ENCODE measurements at regions not wholly inside any gene's neighbourhood (a gene's known extent, or its start where the extent isn't known, plus 50 kb on each side); places are given as distances from the start of the nearest gene placed in this dataset.
A peak's percentile ranks its signal among the peaks of the same experiment; 100 is the strongest.

DNA sequence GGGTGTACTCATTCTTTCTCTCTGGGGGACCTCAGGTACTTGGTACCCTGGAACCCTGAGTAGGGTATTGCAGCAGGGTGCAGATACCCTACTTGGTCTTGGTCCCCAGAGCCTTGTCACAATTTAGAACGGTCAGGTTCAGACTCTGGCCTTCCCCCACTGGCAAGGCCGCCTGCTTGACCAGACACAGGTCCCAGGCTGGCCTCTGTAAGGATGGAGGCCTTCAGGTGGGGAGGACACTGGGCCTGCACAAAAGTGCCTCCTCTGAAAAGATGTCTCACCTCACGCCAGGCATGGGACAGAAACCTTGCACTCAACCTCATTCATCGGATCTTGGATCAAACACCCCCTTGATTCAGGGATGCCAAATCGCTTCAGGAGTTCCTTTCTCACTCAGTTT is 158.4 kb downstream of the KLF13 start:
- no peak overlapping the region for H3K4me3 ChIP-seq
- ATAC-seq (no peak), DNase-seq (peak in 1 of 3 donors; percentile 15)
- intact Hi-C loops (cut with DNase I): loop anchor here (5.0 to 10.0 kb wide), 2 partner anchors 280 to 283 kb away; no protein-coding TSS in a partner anchor
- H3K27ac ChIP-seq: no peak overlapping the region
- H3K36me3 ChIP-seq: no peaks in the 10 kb centered on the region
- WGBS (ENCODE audit: insufficient coverage, low coverage, low lambda C conversion rate, missing lambda C conversion rate): 100% methylated on average over 1 of the region's 5 CpGs
- H3K9me3 ChIP-seq: no peaks in the 10 kb centered on the region
- peaks cover 0 to 18% (median 8%) of the 10 kb centered on the region in 4 donors for H3K4me1 ChIP-seq
- TF ChIP-seq CTCF (IDR thresholded peaks at IDR 0.05) (no peak), POLR2A (IDR thresholded peaks at IDR 0.05) (no peak)
- no peaks in the 10 kb centered on the region for H3K27me3 ChIP-seq

GRCh38 chr15:31485431-31485830 is 158.8 kb downstream of the KLF13 start:
- Histone ChIP-seq H3K36me3 (no peaks in the 10 kb centered on the region), H3K27ac (no peak overlapping the region), H3K4me1 (peaks cover 0 to 19% (median 8%) of the 10 kb centered on the region in 4 donors), H3K9me3 (no peaks in the 10 kb centered on the region), H3K4me3 (no peak overlapping the region), H3K27me3 (no peaks in the 10 kb centered on the region)
- ATAC-seq: no peak
- 73% methylated on average over 3 of the region's 7 CpGs for WGBS (ENCODE audit: insufficient coverage, low coverage, low lambda C conversion rate, missing lambda C conversion rate)
- DNase-seq: peak in 1 of 3 donors; percentile 22
- TF ChIP-seq CTCF (IDR thresholded peaks at IDR 0.05) (no peak), POLR2A (IDR thresholded peaks at IDR 0.05) (no peak)
- intact Hi-C loops (cut with DNase I): loop anchor here (5.0 to 10.0 kb wide), 2 partner anchors 281 to 283 kb away; no protein-coding TSS in a partner anchor

DNA sequence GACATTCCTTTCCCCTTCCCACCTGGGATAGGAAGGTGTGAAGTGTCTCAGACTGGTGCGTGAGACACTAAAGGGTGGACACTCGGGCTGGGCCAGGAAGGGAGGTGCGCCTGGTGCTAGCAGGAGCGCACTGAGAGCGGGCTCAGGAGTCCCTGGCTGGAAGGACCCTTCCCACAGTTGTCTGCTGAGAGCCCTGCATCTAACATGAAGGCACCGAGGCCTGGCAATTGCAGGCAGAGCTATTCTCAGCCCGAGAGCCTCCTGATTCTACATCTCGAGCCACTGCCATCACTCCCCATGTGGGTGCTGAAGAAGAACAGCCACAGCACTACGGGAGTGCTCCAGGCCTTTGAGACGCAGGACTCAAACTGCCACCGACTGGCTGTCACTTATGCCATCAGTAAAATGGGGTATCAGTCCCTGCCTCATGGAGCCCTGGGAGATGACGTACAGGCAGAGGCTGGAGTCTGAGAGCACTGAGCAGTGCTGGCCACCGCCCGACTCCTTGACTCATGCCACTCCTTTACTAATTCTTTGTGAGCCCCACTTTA is 159.4 kb downstream of the KLF13 start:
- ATAC-seq (no peak), DNase-seq (peak in 1 of 3 donors; percentile 36)
- TF ChIP-seq CTCF (IDR thresholded peaks at IDR 0.05) (no peak), POLR2A (IDR thresholded peaks at IDR 0.05) (no peak)
- Histone ChIP-seq H3K36me3 (no peaks in the 10 kb centered on the region), H3K27ac (no peak overlapping the region), H3K4me1 (peaks cover 0 to 19% (median 8%) of the 10 kb centered on the region in 4 donors), H3K4me3 (no peak overlapping the region), H3K27me3 (no peaks in the 10 kb centered on the region), H3K9me3 (no peaks in the 10 kb centered on the region)
- 83% methylated on average over 1 of the region's 14 CpGs for WGBS (ENCODE audit: insufficient coverage, low coverage, low lambda C conversion rate, missing lambda C conversion rate)
- intact Hi-C loops (cut with DNase I): loop anchor here (5.0 to 10.0 kb wide), 2 partner anchors 281 to 284 kb away; no protein-coding TSS in a partner anchor

DNA sequence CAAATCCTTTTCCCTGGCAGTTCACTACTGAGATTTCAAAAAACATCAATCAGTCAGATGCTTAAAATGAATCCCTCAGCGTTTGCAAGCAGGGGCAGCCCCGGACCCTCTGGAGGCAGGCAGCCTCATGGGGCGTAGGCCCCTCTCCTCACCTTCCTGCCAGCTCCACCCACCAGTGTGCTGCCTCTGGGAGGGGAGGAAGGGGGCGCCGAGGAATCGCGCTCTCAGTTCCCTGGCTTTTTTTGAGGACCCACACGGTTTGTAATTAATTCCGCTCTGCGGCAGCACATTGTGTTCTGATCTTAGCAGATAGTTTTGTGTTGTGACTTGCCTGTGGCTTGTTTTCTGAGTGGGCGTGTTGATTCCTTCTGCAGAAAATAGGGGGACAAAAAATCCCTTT is 159.9 kb downstream of the KLF13 start:
- Histone ChIP-seq H3K27me3 (no peaks in the 10 kb centered on the region), H3K4me3 (no peak overlapping the region), H3K36me3 (no peaks in the 10 kb centered on the region), H3K27ac (no peak overlapping the region), H3K9me3 (no peaks in the 10 kb centered on the region), H3K4me1 (peaks cover 0 to 19% (median 8%) of the 10 kb centered on the region in 4 donors)
- no peak for ATAC-seq
- TF ChIP-seq CTCF (IDR thresholded peaks at IDR 0.05) (no peak), POLR2A (IDR thresholded peaks at IDR 0.05) (no peak)
- DNase-seq: peak in 1 of 3 donors; percentile 34
- 84% methylated on average over 6 of the region's 11 CpGs for WGBS (ENCODE audit: insufficient coverage, low coverage, low lambda C conversion rate, missing lambda C conversion rate)
- intact Hi-C loops (cut with DNase I): loop anchor here (5.0 to 10.0 kb wide), 2 partner anchors 282 to 284 kb away; no protein-coding TSS in a partner anchor

Data from right lobe of liver (tissue), 6 donors.